ENCODE measurements at regions not wholly inside any gene's neighbourhood (a gene's known extent, or its start where the extent isn't known, plus 50 kb on each side); places are given as distances from the start of the nearest gene placed in this dataset.

DNA sequence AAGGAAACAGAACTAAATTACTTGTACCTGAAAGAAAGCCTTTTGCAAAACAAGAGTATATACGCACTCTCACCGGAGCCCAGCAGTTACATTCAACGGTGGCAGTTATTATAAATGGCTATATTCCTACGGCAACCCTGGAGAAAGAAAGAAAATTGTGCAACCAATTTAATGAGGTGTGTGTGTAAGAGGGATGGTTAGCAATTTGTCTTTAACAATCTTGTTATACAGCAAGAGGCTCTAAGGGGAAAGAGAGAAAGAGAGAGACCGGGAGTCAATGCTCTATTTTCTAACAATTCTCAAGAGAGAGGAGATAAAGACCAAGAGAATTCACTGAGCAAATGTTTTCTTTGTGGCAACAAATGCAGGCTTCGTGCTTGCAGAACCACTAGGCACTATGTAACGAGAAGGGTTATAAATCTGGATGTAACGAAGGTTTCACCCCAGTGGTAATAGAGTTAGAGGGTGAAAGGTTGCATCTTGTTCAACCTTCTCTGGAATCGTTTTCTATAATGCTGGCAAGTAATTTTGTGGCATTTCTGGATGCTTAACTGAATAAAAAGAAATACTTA is 359.1 kb upstream of the SPRED2 start:
- intact Hi-C loops (cut with micrococcal nuclease; ENCODE audit: unreplicated experiment) = no loop called here
- POLR2A ChIA-PET = no interaction called here

DNA sequence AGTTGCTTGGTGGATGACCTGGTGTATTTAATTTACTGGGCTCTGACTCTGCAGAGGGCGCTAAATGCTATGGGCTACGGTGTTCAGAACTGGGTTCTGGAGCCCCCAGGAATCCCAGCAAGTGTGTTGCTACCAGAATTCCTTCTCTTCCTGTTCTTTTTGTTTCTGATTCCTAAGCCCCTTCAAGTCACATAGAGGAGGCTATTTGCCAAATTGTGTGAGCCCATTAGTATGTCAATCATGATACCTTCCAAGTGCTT is 358.2 kb upstream of the SPRED2 start:
- Histone ChIP-seq H3K4me1 (ENCODE audit: insufficient read depth, low read length) (no peaks in the 10 kb centered on the region), H3K4me2 (ENCODE audit: low read depth, low read length) (no peak overlapping the region), H3K9ac (ENCODE audit: insufficient read depth, low read depth, low read length) (no peak overlapping the region), H3K27me3 (ENCODE audit: control insufficient read depth in 1 of 2, insufficient read depth in 2 of 2, low read length in 2 of 2) (0 out of 5 replicates have a peak, but pooled peaks cover 0 to 5% of the 10 kb centered on the region in 2 experiments), H2AFZ (ENCODE audit: low read length) (no peak overlapping the region), H3K79me2 (ENCODE audit: insufficient read depth, low read length) (no peaks in the 10 kb centered on the region), H3K36me3 (replicated peaks in 1 of 2; ENCODE audit: control insufficient read depth in 1 of 2, insufficient read depth in 2 of 2, low read length in 2 of 2) (no peaks in the 10 kb centered on the region), H3K27ac (ENCODE audit: extremely low read length, insufficient read depth, low read length) (no peak overlapping the region), H4K20me1 (ENCODE audit: insufficient read depth, low read length) (no peaks in the 10 kb centered on the region), H3K4me3 (replicated peaks in 1 of 3; ENCODE audit: insufficient read depth in 1 of 3, low read depth in 2 of 3, low read length in 3 of 3) (no peak overlapping the region), H3K9me3 (ENCODE audit: low read length) (no peaks in the 10 kb centered on the region)
- intact Hi-C loops (cut with micrococcal nuclease; ENCODE audit: unreplicated experiment) (no loop called here), in situ Hi-C loops (cut with HindIII; ENCODE audit: extremely low pct_ligation_motif_present, low pct_unique_long_range_greater_than_20kb) (no loop called here)
- FAIRE-seq (no peak), DNase-seq (ENCODE audit: low spot score) (no peak), ATAC-seq (no peak)
- ChIA-PET POLR2A (no interaction called here), CTCF (ENCODE audit: low intra/inter-chr PET ratio, low total read pairs) (no interaction called here)
- no TSS peak for BruUV-seq (replicated peaks)
- 13% methylated on average over 2 of the region's 2 CpGs for WGBS (ENCODE audit: low lambda C conversion rate)
- TF ChIP-seq TEAD3 (CRISPR knock-in tag; optimal IDR thresholded peaks at IDR 0.05; ENCODE audit: borderline replicate concordance) (no peak), ZNF614 (CRISPR knock-in tag; IDR thresholded peaks at IDR 0.05; ENCODE audit: borderline replicate concordance) (no peak), NPAS2 (CRISPR knock-in tag; IDR thresholded peaks at IDR 0.05; ENCODE audit: borderline replicate concordance) (no peak), ZSCAN20 (CRISPR knock-in tag; IDR thresholded peaks at IDR 0.05; ENCODE audit: borderline replicate concordance) (no peak), ZNF773 (CRISPR knock-in tag; IDR thresholded peaks at IDR 0.05; ENCODE audit: borderline replicate concordance) (no peak), ZNF563 (CRISPR knock-in tag; IDR thresholded peaks at IDR 0.05) (no peak), TOE1 (CRISPR knock-in tag; IDR thresholded peaks at IDR 0.05) (no peak), TAF1 (CRISPR knock-in tag; IDR thresholded peaks at IDR 0.05) (no peak), YEATS4 (CRISPR knock-in tag; IDR thresholded peaks at IDR 0.05; ENCODE audit: borderline replicate concordance) (no peak), RFXANK (CRISPR knock-in tag; IDR thresholded peaks at IDR 0.05) (no peak), ZNF567 (CRISPR knock-in tag; IDR thresholded peaks at IDR 0.05; ENCODE audit: borderline replicate concordance) (no peak), ZNF207 (IDR thresholded peaks at IDR 0.05; ENCODE audit: borderline replicate concordance) (no peak), HNRNPUL1 (IDR thresholded peaks at IDR 0.05; ENCODE audit: low read depth, low read length) (no peak), MTA1 (CRISPR knock-in tag; IDR thresholded peaks at IDR 0.05; ENCODE audit: borderline replicate concordance) (no peak), ZNF160 (CRISPR knock-in tag; IDR thresholded peaks at IDR 0.05) (no peak)
- TF ChIP-seq, protein P1, sequence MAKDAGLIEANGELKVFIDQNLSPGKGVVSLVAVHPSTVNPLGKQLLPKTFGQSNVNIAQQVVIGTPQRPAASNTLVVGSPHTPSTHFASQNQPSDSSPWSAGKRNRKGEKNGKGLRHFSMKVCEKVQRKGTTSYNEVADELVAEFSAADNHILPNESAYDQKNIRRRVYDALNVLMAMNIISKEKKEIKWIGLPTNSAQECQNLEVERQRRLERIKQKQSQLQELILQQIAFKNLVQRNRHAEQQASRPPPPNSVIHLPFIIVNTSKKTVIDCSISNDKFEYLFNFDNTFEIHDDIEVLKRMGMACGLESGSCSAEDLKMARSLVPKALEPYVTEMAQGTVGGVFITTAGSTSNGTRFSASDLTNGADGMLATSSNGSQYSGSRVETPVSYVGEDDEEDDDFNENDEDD (CRISPR knock-in tag; IDR thresholded peaks at IDR 0.05; ENCODE audit: borderline replicate concordance) = no peak

More for the DNA sequence above, 359.1 kb upstream of the SPRED2 start:
- Histone ChIP-seq H4K20me1 (ENCODE audit: insufficient read depth, low read length) (no peaks in the 10 kb centered on the region), H2AFZ (ENCODE audit: low read length) (no peak overlapping the region), H3K4me1 (ENCODE audit: insufficient read depth, low read length) (no peaks in the 10 kb centered on the region), H3K4me3 (replicated peaks in 1 of 3; ENCODE audit: insufficient read depth in 1 of 3, low read depth in 2 of 3, low read length in 3 of 3) (no peak overlapping the region), H3K27ac (ENCODE audit: extremely low read length, insufficient read depth, low read length) (no peak overlapping the region), H3K36me3 (replicated peaks in 1 of 2; ENCODE audit: control insufficient read depth in 1 of 2, insufficient read depth in 2 of 2, low read length in 2 of 2) (no peaks in the 10 kb centered on the region), H3K9me3 (ENCODE audit: low read length) (no peaks in the 10 kb centered on the region), H3K9ac (ENCODE audit: insufficient read depth, low read depth, low read length) (no peak overlapping the region), H3K79me2 (ENCODE audit: insufficient read depth, low read length) (no peaks in the 10 kb centered on the region), H3K27me3 (ENCODE audit: control insufficient read depth in 1 of 2, insufficient read depth in 2 of 2, low read length in 2 of 2) (peaks cover 0 to 5% of the 10 kb centered on the region in 2 experiments; a peak in 2 of 5 replicates), H3K4me2 (ENCODE audit: low read depth, low read length) (no peak overlapping the region)
- CTCF ChIA-PET (ENCODE audit: low intra/inter-chr PET ratio, low total read pairs) = no interaction called here
- in situ Hi-C loops (cut with HindIII; ENCODE audit: extremely low pct_ligation_motif_present, low pct_unique_long_range_greater_than_20kb) = no loop called here
- ATAC-seq = no peak
- BruUV-seq (replicated peaks) = no TSS peak
- no peak for FAIRE-seq
- TF ChIP-seq ZZZ3 (CRISPR knock-in tag; IDR thresholded peaks at IDR 0.05; ENCODE audit: borderline replicate concordance) (no peak), IRX3 (CRISPR knock-in tag; IDR thresholded peaks at IDR 0.05; ENCODE audit: borderline replicate concordance, low read depth) (no peak), NFRKB (IDR thresholded peaks at IDR 0.05) (no peak), ZNF75D (CRISPR knock-in tag; IDR thresholded peaks at IDR 0.05; ENCODE audit: borderline replicate concordance) (no peak)
- TF ChIP-seq, protein P2, sequence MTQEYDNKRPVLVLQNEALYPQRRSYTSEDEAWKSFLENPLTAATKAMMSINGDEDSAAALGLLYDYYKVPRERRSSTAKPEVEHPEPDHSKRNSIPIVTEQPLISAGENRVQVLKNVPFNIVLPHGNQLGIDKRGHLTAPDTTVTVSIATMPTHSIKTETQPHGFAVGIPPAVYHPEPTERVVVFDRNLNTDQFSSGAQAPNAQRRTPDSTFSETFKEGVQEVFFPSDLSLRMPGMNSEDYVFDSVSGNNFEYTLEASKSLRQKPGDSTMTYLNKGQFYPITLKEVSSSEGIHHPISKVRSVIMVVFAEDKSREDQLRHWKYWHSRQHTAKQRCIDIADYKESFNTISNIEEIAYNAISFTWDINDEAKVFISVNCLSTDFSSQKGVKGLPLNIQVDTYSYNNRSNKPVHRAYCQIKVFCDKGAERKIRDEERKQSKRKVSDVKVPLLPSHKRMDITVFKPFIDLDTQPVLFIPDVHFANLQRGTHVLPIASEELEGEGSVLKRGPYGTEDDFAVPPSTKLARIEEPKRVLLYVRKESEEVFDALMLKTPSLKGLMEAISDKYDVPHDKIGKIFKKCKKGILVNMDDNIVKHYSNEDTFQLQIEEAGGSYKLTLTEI (CRISPR knock-in tag; conservative IDR thresholded peaks at IDR 0.05) = no peak
- WGBS (ENCODE audit: low lambda C conversion rate) = 33% methylated on average over 9 of the region's 9 CpGs
- no peak for DNase-seq (ENCODE audit: low spot score)
